OCI-LY3 (cell line): ENCODE measurements at regions not wholly inside any gene's neighbourhood (a gene's known extent, or its start where the extent isn't known, plus 50 kb on each side); places are given as distances from the start of the nearest gene placed in this dataset.
"Not testable (repeated sequence)": the region's sequence is repeated elsewhere in the genome, so short reads cannot be mapped to it uniquely, and the experiment has no call there.

Experiments
- H2AFZ ChIP-seq: fragments of 200-600, 300-600 bp; shearing (Covaris generic); 2 replicates; pipeline ENCODE4 v1.6.0; 2014; ENCODE audit warnings: antibody characterized with exemption, low read depth, low read length
- H3K27ac ChIP-seq: fragments of 200-600, 300-600 bp; sonication (generic); 2 replicates; pipeline ENCODE4 v1.5.1; 2014; ENCODE audit warnings: mild to moderate bottlenecking, low read length, moderate library complexity, mixed read lengths
- H3K27me3 ChIP-seq: fragments of 200-600, 300-600 bp; sonication (generic); 2 replicates; pipeline ENCODE4 v1.6.1; 2014; ENCODE audit warnings: low read depth, low read length, mixed read lengths
- H3K36me3 ChIP-seq: fragments of 200-600, 300-600 bp; sonication (generic); replicated peaks from 2 replicates; pipeline ENCODE3; 2014; ENCODE audit warnings: low read depth, low read length, mixed read lengths
- H3K4me1 ChIP-seq: fragments of 300-600, 200-600 bp; sonication (generic); 2 replicates; pipeline ENCODE4 v1.6.1; 2014; ENCODE audit warnings: low read length, mixed read lengths
- H3K4me2 ChIP-seq: fragments of 200-600, 300-600 bp; sonication (generic); 2 replicates; pipeline ENCODE4 v1.6.1; 2014; ENCODE audit warnings: low read length, mixed read lengths
- H3K4me3 ChIP-seq: fragments of 300-600, 200-600 bp; sonication (generic); 2 replicates; pipeline ENCODE4 v1.5.1; 2014; ENCODE audit warnings: antibody characterized with exemption, mild to moderate bottlenecking, low read length, moderate library complexity
- H3K79me2 ChIP-seq: fragments of 300-600, 200-600 bp; shearing (Covaris generic); 2 replicates; pipeline ENCODE4 v1.6.1; 2014; ENCODE audit warnings: mild to moderate bottlenecking, low read length, mixed read lengths
- H3K9ac ChIP-seq: fragments of 300-600, 200-600 bp; shearing (Covaris generic); 2 replicates; pipeline ENCODE4 v1.6.0; 2014; ENCODE audit warnings: mild to moderate bottlenecking, low read length, moderate library complexity
- H3K9me3 ChIP-seq: fragments of 200-600, 300-600 bp; shearing (Covaris generic); 2 replicates; pipeline ENCODE4 v1.6.1; 2014; ENCODE audit warnings: low read length, mixed read lengths; ENCODE audit not compliant: insufficient read depth
- H4K20me1 ChIP-seq: fragments of 200-600, 300-600 bp; sonication (generic); 2 replicates; pipeline ENCODE4 v1.6.1; 2016; ENCODE audit warnings: low read length, mixed read lengths; ENCODE audit not compliant: insufficient read depth
- CTCF ChIP-seq: fragments of 200-600, 300-600 bp; sonication (generic); IDR thresholded peaks from 2 replicates; pipeline ENCODE4 v1.5.1; 2014; ENCODE audit warnings: antibody characterized with exemption, low read length, low read depth
- EZH2phosphoT487 ChIP-seq: fragments of 200-600 bp; shearing (Covaris generic); IDR thresholded peaks from 2 replicates; pipeline ENCODE4 v1.6.1; 2018; ENCODE audit warnings: antibody characterized with exemption, mixed run types, low read depth

- no peak for TF ChIP-seq CTCF
- TF ChIP-seq EZH2phosphoT487, result no peak
- H3K27me3 ChIP-seq, result no peaks in the 10 kb centered on the region
- no peaks in the 10 kb centered on the region for H3K4me1 ChIP-seq
- H3K4me3 ChIP-seq, result no peak overlapping the region
- H3K27ac ChIP-seq, result no peak overlapping the region
- H3K4me2 ChIP-seq, result no peak overlapping the region
- no peak overlapping the region for H2AFZ ChIP-seq
- H3K36me3 ChIP-seq, result no peaks in the 10 kb centered on the region
- H3K9me3 ChIP-seq, result no peaks in the 10 kb centered on the region
- H4K20me1 ChIP-seq, result no peaks in the 10 kb centered on the region
- H3K79me2 ChIP-seq, result no peaks in the 10 kb centered on the region
- no peak overlapping the region for H3K9ac ChIP-seq
Measured at GRCh38 chr6:8858854-8859331, 423.5 kb upstream of the SLC35B3 start.

GRCh38 chr6:8857160-8857559, 421.8 kb upstream of the SLC35B3 start:
- H3K4me1 ChIP-seq, result no peaks in the 10 kb centered on the region
- H3K4me2 ChIP-seq, result no peak overlapping the region
- no peaks in the 10 kb centered on the region for H3K36me3 ChIP-seq
- H3K79me2 ChIP-seq, result no peaks in the 10 kb centered on the region
- no peak overlapping the region for H3K9ac ChIP-seq
- no peak overlapping the region for H3K4me3 ChIP-seq
- no peaks in the 10 kb centered on the region for H3K27me3 ChIP-seq
- no peak overlapping the region for H3K27ac ChIP-seq
- no peaks in the 10 kb centered on the region for H4K20me1 ChIP-seq
- no peaks in the 10 kb centered on the region for H3K9me3 ChIP-seq
- no peak overlapping the region for H2AFZ ChIP-seq
- TF ChIP-seq CTCF (no peak), EZH2phosphoT487 (no peak)

- Histone ChIP-seq H3K79me2 (no peaks in the 10 kb centered on the region), H3K4me2 (no peak overlapping the region), H3K4me1 (no peaks in the 10 kb centered on the region), H3K9ac (no peak overlapping the region), H4K20me1 (no peaks in the 10 kb centered on the region), H3K27ac (no peak overlapping the region), H3K9me3 (no peaks in the 10 kb centered on the region), H3K4me3 (no peak overlapping the region), H2AFZ (no peak overlapping the region), H3K36me3 (no peaks in the 10 kb centered on the region), H3K27me3 (no peaks in the 10 kb centered on the region)
- no peak for TF ChIP-seq EZH2phosphoT487
- TF ChIP-seq CTCF, result no peak
Measured at GRCh38 chr6:8855411-8855810, 420.1 kb upstream of the SLC35B3 start.

GRCh38 chr6:8852332-8852731, 417.0 kb upstream of the SLC35B3 start:
- Histone ChIP-seq H3K4me1 (no peaks in the 10 kb centered on the region), H4K20me1 (no peaks in the 10 kb centered on the region), H3K9ac (no peak overlapping the region), H3K4me3 (no peak overlapping the region), H3K36me3 (no peaks in the 10 kb centered on the region), H3K4me2 (no peak overlapping the region), H2AFZ (no peak overlapping the region), H3K27me3 (no peaks in the 10 kb centered on the region), H3K79me2 (no peaks in the 10 kb centered on the region), H3K27ac (no peak overlapping the region), H3K9me3 (no peaks in the 10 kb centered on the region)
- no peak for TF ChIP-seq CTCF

- not testable (repeated sequence) for H3K27ac ChIP-seq, H3K9ac ChIP-seq, H3K27me3 ChIP-seq, H3K79me2 ChIP-seq, H3K4me2 ChIP-seq, H4K20me1 ChIP-seq, H3K36me3 ChIP-seq, H3K4me1 ChIP-seq, H3K9me3 ChIP-seq, H2AFZ ChIP-seq, H3K4me3 ChIP-seq
Measured at GRCh38 chr6:8846680-8847079, 411.3 kb upstream of the SLC35B3 start.
